GM12878 (cell line): ENCODE measurements at regions not wholly inside any gene's neighbourhood (a gene's known extent, or its start where the extent isn't known, plus 50 kb on each side); places are given as distances from the start of the nearest gene placed in this dataset.

Source experiments
- CTCF ChIP-seq, 3 experiments: IDR thresholded peaks in 2 of 3; conservative IDR thresholded peaks in 1 of 3; 2 replicates each; pipeline ENCODE4 v1.5.1; 2011; ENCODE audit warnings: low read depth in 3 of 3, low read length in 3 of 3, mild to moderate bottlenecking in 3 of 3, control low read depth in 2 of 3, moderate library complexity in 2 of 3, inconsistent platforms in 1 of 3, mixed read lengths in 1 of 3; ENCODE audit not compliant: control insufficient read depth in 2 of 3, insufficient read depth in 1 of 3; ENCODE audit errors: extremely low read depth in 1 of 3
- POLR2AphosphoS2 ChIP-seq: IDR thresholded peaks from 2 replicates; pipeline ENCODE4 v1.6.1; 2011; ENCODE audit warnings: low read depth, mild to moderate bottlenecking, low read length, improper control_type of control experiment, moderate library complexity
- SP1 ChIP-seq: IDR thresholded peaks from one replicate; pipeline ENCODE4 v1.6.1; 2011; ENCODE audit warnings: low read depth, low read length
- YY1 ChIP-seq: IDR thresholded peaks from 2 replicates; pipeline ENCODE4 v1.6.1; 2011; ENCODE audit warnings: low read depth, mild to moderate bottlenecking, low read length

- TF ChIP-seq CTCF (IDR thresholded peaks at IDR 0.05 in 2 of 3, conservative IDR thresholded peaks at IDR 0.05 in 1 of 3; ENCODE audit: control insufficient read depth in 2 of 3, extremely low read depth in 1 of 3, insufficient read depth in 1 of 3, low read depth in 3 of 3, low read length in 3 of 3) = no peak
- no peak for TF ChIP-seq SP1
- TF ChIP-seq YY1 = no peak
- TF ChIP-seq POLR2AphosphoS2 = no peak
These were observed 216.0 kb downstream of the DIPK2A start for GRCh38 chr3:144187531-144188210.
